BJ (cell line): ENCODE measurements at regions not wholly inside any gene's neighbourhood (a gene's known extent, or its start where the extent isn't known, plus 50 kb on each side); places are given as distances from the start of the nearest gene placed in this dataset.

ENCODE experiments used
- CTCF ChIA-PET: fragments of 350-600 bp; formaldehyde crosslinking; extraction: SDS; loops from one replicate; lab custom pipeline; 2021; ENCODE audit warnings: antibody characterized with exemption, inconsistent platforms; lab: Yijun Ruan, JAX
- POLR2A ChIA-PET: fragments of 300-600 bp; sonication (Branson Sonifier 250); formaldehyde crosslinking; extraction: SDS; loops from one replicate; lab custom pipeline; 2021; ENCODE audit warnings: antibody characterized with exemption; lab: Charles Lee
- DNase-seq: peaks from one replicate; pipeline ENCODE4 v3.0.0-alpha.2; 2011; ENCODE audit warnings: low read depth
- H3K27me3 ChIP-seq: 2 replicates; pipeline ENCODE4 v1.6.0; 2011; ENCODE audit warnings: low read length; ENCODE audit not compliant: control insufficient read depth, insufficient read depth
- H3K36me3 ChIP-seq: 2 replicates; pipeline ENCODE4 v1.5.1; 2011; ENCODE audit warnings: low read length; ENCODE audit not compliant: control insufficient read depth, insufficient read depth
- H3K4me3 ChIP-seq: 2 replicates; pipeline ENCODE4 v1.5.1; 2011; ENCODE audit warnings: low read depth, mild to moderate bottlenecking, control low read depth, low read length
- CTCF ChIP-seq: IDR thresholded peaks from 2 replicates; pipeline ENCODE4 v1.5.1; 2011; ENCODE audit warnings: low read depth, mild to moderate bottlenecking, control low read depth, inconsistent platforms, low read length, moderate library complexity; ENCODE audit not compliant: insufficient read depth

- ChIA-PET POLR2A (no interaction called here), CTCF (interaction anchor here (0.6 kb wide), 1 partner anchor 74 kb away, joined by 5 read pairs; no protein-coding TSS in a partner anchor)
- no peak for TF ChIP-seq CTCF
- DNase-seq: no peak
- Histone ChIP-seq H3K27me3 (no peaks in the 10 kb centered on the region), H3K4me3 (no peak overlapping the region), H3K36me3 (no peaks in the 10 kb centered on the region)
Observed at GRCh38 chr1:101148980-101149379, 87.8 kb upstream of the S1PR1 start.

DNA sequence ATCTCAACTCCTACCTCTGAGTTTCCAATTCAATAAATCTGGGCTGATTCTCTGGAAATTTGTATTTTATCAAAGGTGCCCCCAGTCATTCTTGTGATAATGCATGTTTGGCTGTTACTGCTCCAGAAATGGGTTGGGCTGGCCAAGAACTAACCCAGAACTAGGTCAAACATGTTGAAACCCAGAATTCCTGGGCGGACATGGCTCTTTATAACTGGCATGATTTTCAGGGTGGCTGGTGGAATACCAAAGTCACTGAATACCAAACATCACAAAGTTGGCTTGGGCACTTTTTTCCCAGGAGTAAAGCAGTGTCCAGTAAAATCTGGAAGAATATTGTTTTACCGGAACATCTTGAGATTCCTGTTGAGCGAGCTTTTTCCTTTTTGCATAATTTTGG lies 89.4 kb upstream of the S1PR1 start:
- Histone ChIP-seq H3K36me3 (no peaks in the 10 kb centered on the region), H3K4me3 (no peak overlapping the region), H3K27me3 (no peaks in the 10 kb centered on the region)
- ChIA-PET CTCF (no interaction called here), POLR2A (no interaction called here)
- DNase-seq: no peak
- TF ChIP-seq CTCF: no peak

GRCh38 chr1:101145449-101145820 lies 91.4 kb upstream of the S1PR1 start:
- TF ChIP-seq CTCF: no peak
- CTCF ChIA-PET: interaction anchor here (0.6 to 1.2 kb wide), 2 partner anchors 19 to 142 kb away, joined by 3 to 4 read pairs; no protein-coding TSS in a partner anchor
- POLR2A ChIA-PET: no interaction called here
- no peaks in the 10 kb centered on the region for H3K27me3 ChIP-seq
- no peak overlapping the region for H3K4me3 ChIP-seq
- DNase-seq: no peak
- no peaks in the 10 kb centered on the region for H3K36me3 ChIP-seq

GRCh38 chr1:101144671-101145448 lies 92.0 kb upstream of the S1PR1 start:
- POLR2A ChIA-PET: no interaction called here
- Histone ChIP-seq H3K36me3 (no peaks in the 10 kb centered on the region), H3K27me3 (no peaks in the 10 kb centered on the region), H3K4me3 (no peak overlapping the region)
- CTCF ChIA-PET: interaction anchor here (0.6 to 1.2 kb wide), 2 partner anchors 20 to 143 kb away, joined by 3 to 4 read pairs; no protein-coding TSS in a partner anchor
- DNase-seq: no peak
- TF ChIP-seq CTCF: no peak

DNA sequence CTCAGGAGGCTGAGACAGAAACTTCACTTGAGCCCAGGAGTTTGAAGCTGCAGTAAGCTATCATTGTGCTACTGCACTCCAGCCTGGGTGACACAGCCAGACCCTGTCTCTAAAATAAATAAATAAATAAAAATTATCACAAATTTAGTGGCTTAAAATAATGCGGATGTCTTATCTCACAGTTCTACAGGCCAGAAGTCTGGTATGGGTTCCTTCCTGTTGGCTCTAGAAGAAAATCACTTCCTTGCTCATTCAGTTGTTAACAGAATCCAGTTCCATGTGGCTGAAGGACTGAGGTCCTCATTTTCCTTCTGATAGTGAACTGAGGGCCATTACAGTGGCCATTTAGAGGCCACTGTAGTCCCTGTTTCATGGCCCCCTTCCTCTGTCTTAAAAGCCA lies 94.6 kb upstream of the S1PR1 start:
- no peak for TF ChIP-seq CTCF
- CTCF ChIA-PET: no interaction called here
- Histone ChIP-seq H3K36me3 (no peaks in the 10 kb centered on the region), H3K27me3 (no peaks in the 10 kb centered on the region), H3K4me3 (no peak overlapping the region)
- no peak for DNase-seq
- POLR2A ChIA-PET: no interaction called here
